B cell (primary cell): ENCODE measurements at regions not wholly inside any gene's neighbourhood (a gene's known extent, or its start where the extent isn't known, plus 50 kb on each side); places are given as distances from the start of the nearest gene placed in this dataset.

ENCODE experiments used
- CTCF ChIP-seq: fragments of 200-600 bp; IDR thresholded peaks from one replicate; pipeline ENCODE4 v1.8.0; 2022; ENCODE audit warnings: antibody characterized with exemption, mild to moderate bottlenecking
- EZH2 ChIP-seq: IDR thresholded peaks from 2 replicates; pipeline ENCODE4 v1.6.1; 2012; ENCODE audit warnings: borderline replicate concordance, low read depth, mild to moderate bottlenecking, moderate library complexity, low read length; ENCODE audit not compliant: insufficient read depth, poor library complexity, severe bottlenecking

- TF ChIP-seq EZH2 (no peak), CTCF (no peak)
Observed at GRCh38 chr6:71137973-71138372, 150.6 kb upstream of the OGFRL1 start.
